WTC11 (cell line): ENCODE measurements at regions not wholly inside any gene's neighbourhood (a gene's known extent, or its start where the extent isn't known, plus 50 kb on each side); places are given as distances from the start of the nearest gene placed in this dataset.
"Not testable (repeated sequence)": the region's sequence is repeated elsewhere in the genome, so short reads cannot be mapped to it uniquely, and the experiment has no call there.

Experiments used
- ATAC-seq: fragments of 200-7000 bp; cut with Tn5 transposase; 2 replicates; pipeline ENCODE4 v1.10.0; 2021; ENCODE audit warnings: mild to moderate bottlenecking, moderate library complexity
- CTCF ChIA-PET: fragments of 300-600 bp; sonication (Branson Sonifier 250); formaldehyde crosslinking; loops from one replicate; lab custom pipeline; 2021; ENCODE audit warnings: antibody characterized with exemption; lab: Charles Lee
- POLR2A ChIA-PET: fragments of 350-600 bp; sonication (Branson Sonifier 250); formaldehyde crosslinking; loops from one replicate; lab custom pipeline; 2021; ENCODE audit warnings: antibody characterized with exemption; lab: Charles Lee
- DNase-seq: peaks from one replicate; pipeline ENCODE4 v3.0.0; 2021; ENCODE audit warnings: low spot score
- H3K27ac Mint-ChIP-seq: 2 replicates; pipeline ENCODE4 v1.8.0; 2021; ENCODE audit warnings: mixed read lengths
- H3K27me3 Mint-ChIP-seq: 2 replicates; pipeline ENCODE4 v1.8.0; 2021; ENCODE audit warnings: low read depth, mild to moderate bottlenecking, moderate library complexity, mixed read lengths
- H3K36me3 Mint-ChIP-seq: 2 replicates; pipeline ENCODE4 v1.8.0; 2021; ENCODE audit warnings: mixed read lengths
- H3K4me1 Mint-ChIP-seq: 2 replicates; pipeline ENCODE4 v1.8.0; 2022; ENCODE audit warnings: mixed read lengths
- H3K4me3 Mint-ChIP-seq: 2 replicates; pipeline ENCODE4 v1.8.0; 2021; ENCODE audit warnings: mild to moderate bottlenecking, moderate library complexity, mixed read lengths
- H3K9me3 Mint-ChIP-seq: 2 replicates; pipeline ENCODE4 v1.8.0; 2021; ENCODE audit warnings: mixed read lengths
- CREM ChIP-seq: sonication (generic); formaldehyde crosslinking; IDR thresholded peaks from 2 replicates; pipeline ENCODE4 v1.8.1; 2022; ENCODE audit warnings: mild to moderate bottlenecking, missing genetic modification reagents, moderate library complexity
- ESRRA ChIP-seq: sonication (generic); formaldehyde crosslinking; IDR thresholded peaks from 2 replicates; pipeline ENCODE4 v1.8.1; 2022; ENCODE audit warnings: mild to moderate bottlenecking, missing genetic modification reagents, borderline replicate concordance
- FOXJ3 ChIP-seq: sonication (generic); formaldehyde crosslinking; IDR thresholded peaks from 2 replicates; pipeline ENCODE4 v1.9.0; 2021; ENCODE audit warnings: missing genetic modification reagents, mild to moderate bottlenecking, borderline replicate concordance
- GABPB1 ChIP-seq: sonication (generic); formaldehyde crosslinking; IDR thresholded peaks from 2 replicates; pipeline ENCODE4 v1.8.1; 2023; ENCODE audit warnings: mild to moderate bottlenecking, missing genetic modification reagents
- GTF2I ChIP-seq: fragments of 250-450 bp; sonication (Bioruptor Pico); conservative IDR thresholded peaks from 2 replicates; pipeline ENCODE4 v1.4.0; 2021; ENCODE audit warnings: mild to moderate bottlenecking
- KAT7 ChIP-seq: sonication (generic); formaldehyde crosslinking; IDR thresholded peaks from 2 replicates; pipeline ENCODE4 v1.8.1; 2023; ENCODE audit warnings: missing genetic modification reagents, mild to moderate bottlenecking, borderline replicate concordance
- RORB ChIP-seq: fragments of 250-450 bp; sonication (Bioruptor Pico); IDR thresholded peaks from 2 replicates; pipeline ENCODE4 v1.9.0; 2021; ENCODE audit warnings: mild to moderate bottlenecking
- SMAD3 ChIP-seq: sonication (generic); formaldehyde crosslinking; IDR thresholded peaks from 2 replicates; pipeline ENCODE4 v1.8.0; 2022; ENCODE audit warnings: missing genetic modification reagents, mild to moderate bottlenecking, borderline replicate concordance
- ZNF121 ChIP-seq: sonication (generic); formaldehyde crosslinking; IDR thresholded peaks from 2 replicates; pipeline ENCODE4 v1.8.0; 2023; ENCODE audit warnings: missing genetic modification reagents
- ZNF138 ChIP-seq: sonication (generic); formaldehyde crosslinking; conservative IDR thresholded peaks from 2 replicates; pipeline ENCODE4 v1.8.1; 2022; ENCODE audit warnings: mild to moderate bottlenecking, moderate library complexity, missing genetic modification reagents
- ZNF219 ChIP-seq: sonication (generic); formaldehyde crosslinking; IDR thresholded peaks from 2 replicates; pipeline ENCODE4 v1.8.0; 2023; ENCODE audit warnings: missing genetic modification reagents, mild to moderate bottlenecking, borderline replicate concordance
- ZNF396 ChIP-seq: fragments of 250-450 bp; sonication (Bioruptor Pico); IDR thresholded peaks from 2 replicates; pipeline ENCODE4 v1.8.0; 2021; ENCODE audit warnings: mild to moderate bottlenecking, moderate library complexity, borderline replicate concordance
- ZNF423 ChIP-seq: fragments of 250-450 bp; sonication (Bioruptor Pico); IDR thresholded peaks from 2 replicates; pipeline ENCODE4 v2.1.2; 2022; ENCODE audit warnings: mild to moderate bottlenecking, moderate library complexity
- ZNF671 ChIP-seq: fragments of 250-450 bp; sonication (Bioruptor Pico); IDR thresholded peaks from 2 replicates; pipeline ENCODE4 v1.8.0; 2021; ENCODE audit warnings: mild to moderate bottlenecking
- TF ChIP-seq, protein P1 (sequence below): sonication (generic); formaldehyde crosslinking; IDR thresholded peaks from 2 replicates; pipeline ENCODE4 v1.8.0; 2023; ENCODE audit warnings: missing genetic modification reagents, mild to moderate bottlenecking, borderline replicate concordance
- TF ChIP-seq, protein P2 (sequence below): sonication (generic); formaldehyde crosslinking; IDR thresholded peaks from 2 replicates; pipeline ENCODE4 v1.8.1; 2022; ENCODE audit warnings: mild to moderate bottlenecking, moderate library complexity, missing genetic modification reagents
- TF ChIP-seq, protein P3 (sequence below): sonication (generic); formaldehyde crosslinking; IDR thresholded peaks from 2 replicates; pipeline ENCODE4 v1.8.1; 2023; ENCODE audit warnings: mild to moderate bottlenecking, missing genetic modification reagents, moderate library complexity
- TF ChIP-seq, protein P4 (sequence below): fragments of 250-450 bp; sonication (Bioruptor Pico); IDR thresholded peaks from 2 replicates; pipeline ENCODE4 v1.9.0; 2021; ENCODE audit warnings: mild to moderate bottlenecking
- TF ChIP-seq, protein P5 (sequence below): sonication (generic); formaldehyde crosslinking; IDR thresholded peaks from 2 replicates; pipeline ENCODE4 v1.8.1; 2023; ENCODE audit warnings: mild to moderate bottlenecking, missing genetic modification reagents

DNA sequence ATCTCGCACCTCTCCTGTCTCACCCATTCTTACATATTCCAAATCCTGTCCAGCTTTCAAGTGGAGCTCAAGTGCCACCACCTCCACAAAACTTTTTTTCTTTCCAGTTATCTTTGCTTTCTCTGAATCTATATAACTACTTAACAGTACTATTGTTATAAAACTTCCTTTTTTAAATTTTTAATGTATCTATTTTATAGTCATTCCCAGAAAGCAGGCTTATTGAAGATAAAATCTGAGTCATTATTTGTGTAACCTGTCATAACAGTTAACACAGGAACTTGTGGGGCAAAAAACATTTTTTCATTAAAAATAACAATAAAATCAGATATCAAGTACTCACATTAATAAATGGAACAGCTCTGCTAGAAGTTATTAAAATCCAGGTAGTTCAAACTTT is 73.3 kb upstream of the ALCAM start (continued):
- TF ChIP-seq, protein P1, sequence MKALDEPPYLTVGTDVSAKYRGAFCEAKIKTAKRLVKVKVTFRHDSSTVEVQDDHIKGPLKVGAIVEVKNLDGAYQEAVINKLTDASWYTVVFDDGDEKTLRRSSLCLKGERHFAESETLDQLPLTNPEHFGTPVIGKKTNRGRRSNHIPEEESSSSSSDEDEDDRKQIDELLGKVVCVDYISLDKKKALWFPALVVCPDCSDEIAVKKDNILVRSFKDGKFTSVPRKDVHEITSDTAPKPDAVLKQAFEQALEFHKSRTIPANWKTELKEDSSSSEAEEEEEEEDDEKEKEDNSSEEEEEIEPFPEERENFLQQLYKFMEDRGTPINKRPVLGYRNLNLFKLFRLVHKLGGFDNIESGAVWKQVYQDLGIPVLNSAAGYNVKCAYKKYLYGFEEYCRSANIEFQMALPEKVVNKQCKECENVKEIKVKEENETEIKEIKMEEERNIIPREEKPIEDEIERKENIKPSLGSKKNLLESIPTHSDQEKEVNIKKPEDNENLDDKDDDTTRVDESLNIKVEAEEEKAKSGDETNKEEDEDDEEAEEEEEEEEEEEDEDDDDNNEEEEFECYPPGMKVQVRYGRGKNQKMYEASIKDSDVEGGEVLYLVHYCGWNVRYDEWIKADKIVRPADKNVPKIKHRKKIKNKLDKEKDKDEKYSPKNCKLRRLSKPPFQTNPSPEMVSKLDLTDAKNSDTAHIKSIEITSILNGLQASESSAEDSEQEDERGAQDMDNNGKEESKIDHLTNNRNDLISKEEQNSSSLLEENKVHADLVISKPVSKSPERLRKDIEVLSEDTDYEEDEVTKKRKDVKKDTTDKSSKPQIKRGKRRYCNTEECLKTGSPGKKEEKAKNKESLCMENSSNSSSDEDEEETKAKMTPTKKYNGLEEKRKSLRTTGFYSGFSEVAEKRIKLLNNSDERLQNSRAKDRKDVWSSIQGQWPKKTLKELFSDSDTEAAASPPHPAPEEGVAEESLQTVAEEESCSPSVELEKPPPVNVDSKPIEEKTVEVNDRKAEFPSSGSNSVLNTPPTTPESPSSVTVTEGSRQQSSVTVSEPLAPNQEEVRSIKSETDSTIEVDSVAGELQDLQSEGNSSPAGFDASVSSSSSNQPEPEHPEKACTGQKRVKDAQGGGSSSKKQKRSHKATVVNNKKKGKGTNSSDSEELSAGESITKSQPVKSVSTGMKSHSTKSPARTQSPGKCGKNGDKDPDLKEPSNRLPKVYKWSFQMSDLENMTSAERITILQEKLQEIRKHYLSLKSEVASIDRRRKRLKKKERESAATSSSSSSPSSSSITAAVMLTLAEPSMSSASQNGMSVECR: no peak
- TF ChIP-seq RORB (CRISPR knock-in tag): no peak
- TF ChIP-seq, all 79 proteins: peak for 0

DNA sequence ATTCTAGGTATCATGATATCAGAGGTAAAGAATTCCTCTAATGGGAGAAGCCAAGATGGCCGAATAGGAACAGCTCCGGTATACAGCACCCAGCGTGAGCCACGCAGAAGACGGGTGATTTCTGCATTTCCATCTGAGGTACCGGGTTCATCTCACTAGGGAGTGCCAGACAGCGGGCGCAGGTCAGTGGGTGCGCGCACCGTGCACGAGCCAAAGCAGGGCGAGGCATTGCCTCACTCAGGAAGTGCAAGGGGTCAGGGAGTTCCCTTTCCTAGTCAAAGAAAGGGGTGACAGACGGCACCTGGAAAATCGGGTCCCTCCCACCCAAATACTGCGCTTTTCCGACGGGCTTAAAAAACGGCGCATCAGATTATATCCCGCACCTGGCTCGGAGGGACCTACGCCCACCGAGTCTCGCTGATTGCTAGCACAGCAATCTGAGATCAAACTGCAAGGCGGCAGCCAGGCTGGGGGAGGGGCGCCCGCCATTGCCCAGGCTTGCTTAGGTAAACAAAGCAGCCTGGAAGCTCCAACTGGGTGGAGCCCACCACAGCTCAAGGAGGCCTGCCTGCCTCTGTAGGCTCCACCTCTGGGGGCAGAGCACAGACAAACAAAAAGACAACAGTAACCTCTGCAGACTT is 70.4 kb upstream of the ALCAM start:
- peaks cover 23% of the 10 kb centered on the region for H3K9me3 Mint-ChIP-seq
- ATAC-seq, H3K27ac Mint-ChIP-seq, CTCF ChIA-PET, H3K27me3 Mint-ChIP-seq, POLR2A ChIA-PET: not testable (repeated sequence)
- H3K4me3 Mint-ChIP-seq: peak overlapping the region; percentile 27; the same call in 1 of the 2 replicates
- peak; percentile 23 for DNase-seq
- peaks cover 14% of the 10 kb centered on the region for H3K4me1 Mint-ChIP-seq
- H3K36me3 Mint-ChIP-seq: peaks cover 20% of the 10 kb centered on the region

DNA sequence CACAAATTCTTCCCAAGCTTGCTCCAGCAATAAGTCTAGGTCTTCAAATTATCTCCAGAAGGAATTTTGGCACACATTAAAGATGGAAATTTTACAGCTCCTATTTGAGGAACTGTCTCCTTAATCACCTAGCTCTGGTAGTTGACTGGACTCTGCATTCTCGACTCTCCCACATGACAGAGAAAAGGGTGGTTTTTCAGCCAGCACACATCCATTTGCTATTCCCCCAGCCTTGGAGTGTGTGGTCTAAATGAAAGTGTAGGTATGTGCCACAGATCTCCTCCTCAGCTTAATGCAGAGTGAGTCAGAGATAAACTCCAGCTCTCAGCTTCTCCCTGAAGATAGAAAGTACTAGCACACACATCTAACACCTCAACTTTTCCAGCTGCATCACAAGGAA is 62.2 kb upstream of the ALCAM start:
- Mint-ChIP-seq H3K36me3 (peaks cover 10% of the 10 kb centered on the region), H3K27me3 (no peaks in the 10 kb centered on the region; the same call in 1 of the 2 replicates), H3K9me3 (peaks cover 34% of the 10 kb centered on the region), H3K4me1 (no peaks in the 10 kb centered on the region), H3K27ac (no peak overlapping the region), H3K4me3 (no peak overlapping the region)
- CTCF ChIA-PET: no interaction called here
- no peak for DNase-seq
- ATAC-seq: no peak
- POLR2A ChIA-PET: no interaction called here
- TF ChIP-seq ZNF396 (no peak), RORB (CRISPR knock-in tag) (no peak), GTF2I (CRISPR knock-in tag) (no peak), SMAD3 (no peak), ZNF121 (no peak), KAT7 (CRISPR knock-in tag) (no peak), FOXJ3 (CRISPR knock-in tag) (no peak), GABPB1 (no peak), CREM (no peak), ZNF423 (CRISPR knock-in tag) (no peak), ZNF138 (CRISPR knock-in tag) (no peak), ZNF671 (CRISPR knock-in tag) (no peak), ESRRA (CRISPR knock-in tag) (no peak), ZNF219 (CRISPR knock-in tag) (no peak)
- TF ChIP-seq, protein P2, sequence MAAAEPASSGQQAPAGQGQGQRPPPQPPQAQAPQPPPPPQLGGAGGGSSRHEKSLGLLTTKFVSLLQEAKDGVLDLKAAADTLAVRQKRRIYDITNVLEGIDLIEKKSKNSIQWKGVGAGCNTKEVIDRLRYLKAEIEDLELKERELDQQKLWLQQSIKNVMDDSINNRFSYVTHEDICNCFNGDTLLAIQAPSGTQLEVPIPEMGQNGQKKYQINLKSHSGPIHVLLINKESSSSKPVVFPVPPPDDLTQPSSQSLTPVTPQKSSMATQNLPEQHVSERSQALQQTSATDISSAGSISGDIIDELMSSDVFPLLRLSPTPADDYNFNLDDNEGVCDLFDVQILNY (CRISPR knock-in tag): no peak
- TF ChIP-seq, protein P3, sequence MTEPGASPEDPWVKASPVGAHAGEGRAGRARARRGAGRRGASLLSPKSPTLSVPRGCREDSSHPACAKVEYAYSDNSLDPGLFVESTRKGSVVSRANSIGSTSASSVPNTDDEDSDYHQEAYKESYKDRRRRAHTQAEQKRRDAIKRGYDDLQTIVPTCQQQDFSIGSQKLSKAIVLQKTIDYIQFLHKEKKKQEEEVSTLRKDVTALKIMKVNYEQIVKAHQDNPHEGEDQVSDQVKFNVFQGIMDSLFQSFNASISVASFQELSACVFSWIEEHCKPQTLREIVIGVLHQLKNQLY (CRISPR knock-in tag): no peak
- TF ChIP-seq, protein P4, sequence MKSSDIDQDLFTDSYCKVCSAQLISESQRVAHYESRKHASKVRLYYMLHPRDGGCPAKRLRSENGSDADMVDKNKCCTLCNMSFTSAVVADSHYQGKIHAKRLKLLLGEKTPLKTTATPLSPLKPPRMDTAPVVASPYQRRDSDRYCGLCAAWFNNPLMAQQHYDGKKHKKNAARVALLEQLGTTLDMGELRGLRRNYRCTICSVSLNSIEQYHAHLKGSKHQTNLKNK (CRISPR knock-in tag): no peak
- TF ChIP-seq, protein P5, sequence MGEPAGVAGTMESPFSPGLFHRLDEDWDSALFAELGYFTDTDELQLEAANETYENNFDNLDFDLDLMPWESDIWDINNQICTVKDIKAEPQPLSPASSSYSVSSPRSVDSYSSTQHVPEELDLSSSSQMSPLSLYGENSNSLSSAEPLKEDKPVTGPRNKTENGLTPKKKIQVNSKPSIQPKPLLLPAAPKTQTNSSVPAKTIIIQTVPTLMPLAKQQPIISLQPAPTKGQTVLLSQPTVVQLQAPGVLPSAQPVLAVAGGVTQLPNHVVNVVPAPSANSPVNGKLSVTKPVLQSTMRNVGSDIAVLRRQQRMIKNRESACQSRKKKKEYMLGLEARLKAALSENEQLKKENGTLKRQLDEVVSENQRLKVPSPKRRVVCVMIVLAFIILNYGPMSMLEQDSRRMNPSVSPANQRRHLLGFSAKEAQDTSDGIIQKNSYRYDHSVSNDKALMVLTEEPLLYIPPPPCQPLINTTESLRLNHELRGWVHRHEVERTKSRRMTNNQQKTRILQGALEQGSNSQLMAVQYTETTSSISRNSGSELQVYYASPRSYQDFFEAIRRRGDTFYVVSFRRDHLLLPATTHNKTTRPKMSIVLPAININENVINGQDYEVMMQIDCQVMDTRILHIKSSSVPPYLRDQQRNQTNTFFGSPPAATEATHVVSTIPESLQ (CRISPR knock-in tag): no peak
- TF ChIP-seq, all 79 proteins: peak for 0
